H1 (cell line): ENCODE measurements at regions not wholly inside any gene's neighbourhood (a gene's known extent, or its start where the extent isn't known, plus 50 kb on each side); places are given as distances from the start of the nearest gene placed in this dataset.

Experiments
- CTCF ChIA-PET: fragments of 300-600 bp; sonication (Branson Sonifier 250); formaldehyde crosslinking; loops from one replicate; lab custom pipeline; 2021; ENCODE audit not compliant: partially characterized antibody; lab: Charles Lee
- POLR2A ChIA-PET: fragments of 300-600 bp; sonication (Branson Sonifier 250); formaldehyde crosslinking; loops from one replicate; lab custom pipeline; 2021; ENCODE audit warnings: inconsistent platforms; ENCODE audit not compliant: partially characterized antibody; lab: Charles Lee
- DNase-seq, 2 experiments: peaks; one replicate each; pipeline versions ENCODE4 v3.0.0 to v3.0.0-alpha.2; 2010 to 2022; ENCODE audit warnings: low spot score in 2 of 2, low read depth in 1 of 2, mixed read lengths in 1 of 2
- FAIRE-seq: peaks from 2 replicates; lab custom pipeline; 2011; peaks lifted over from hg19 to GRCh38; lab: Jason Lieb, UNC
- H2AFZ ChIP-seq: 2 replicates; pipeline ENCODE4 v1.8.1; 2012; ENCODE audit warnings: low read length, inconsistent platforms
- H2AK5ac ChIP-seq: 2 replicates; pipeline ENCODE4 v1.6.1; 2013; ENCODE audit warnings: low read depth, low read length
- H2BK120ac ChIP-seq: replicated peaks from 2 replicates; pipeline ENCODE3; 2013; ENCODE audit warnings: low read depth, low read length, inconsistent platforms
- H2BK12ac ChIP-seq: 2 replicates; pipeline ENCODE4 v1.6.1; 2013; ENCODE audit warnings: low read depth, low read length
- H2BK15ac ChIP-seq: 2 replicates; pipeline ENCODE4 v1.6.1; 2013; ENCODE audit warnings: low read length
- H2BK20ac ChIP-seq: 2 replicates; pipeline ENCODE4 v1.6.1; 2013; ENCODE audit warnings: low read length
- H2BK5ac ChIP-seq: 2 replicates; pipeline ENCODE4 v1.6.1; 2013; ENCODE audit warnings: low read depth, low read length
- H3K14ac ChIP-seq: 2 replicates; pipeline ENCODE4 v1.6.1; 2013; ENCODE audit warnings: inconsistent platforms; ENCODE audit not compliant: insufficient read length
- H3K18ac ChIP-seq: 2 replicates; pipeline ENCODE4 v1.6.1; 2013; ENCODE audit warnings: low read length; ENCODE audit errors: extremely low read depth
- H3K23ac ChIP-seq: 2 replicates; pipeline ENCODE4 v1.6.1; 2013; ENCODE audit warnings: inconsistent platforms; ENCODE audit not compliant: insufficient read length
- H3K23me2 ChIP-seq: 2 replicates; pipeline ENCODE4 v1.6.1; 2013; ENCODE audit warnings: low read depth, low read length
- H3K27ac ChIP-seq: 2 replicates; pipeline ENCODE4 v1.6.1; 2011; ENCODE audit warnings: low read depth, low read length, inconsistent platforms
- H3K27me3 ChIP-seq, 4 experiments: replicated peaks in 1 of 4; 1 replicate in 1 of 4; 2 replicates in 3 of 4; pipeline versions ENCODE4 v1.6.1 to v1.8.1; 2011 to 2013; ENCODE audit warnings: low read length in 3 of 4, mild to moderate bottlenecking in 3 of 4, inconsistent platforms in 2 of 4, mixed read lengths in 2 of 4, moderate library complexity in 1 of 4; ENCODE audit not compliant: control insufficient read depth in 3 of 4, insufficient read depth in 3 of 4; ENCODE audit errors: extremely low read depth in 1 of 4
- H3K36me3 ChIP-seq, 4 experiments: 2 replicates each; pipeline versions ENCODE4 v1.6.1 to v1.8.1; 2011 to 2013; ENCODE audit warnings: mild to moderate bottlenecking in 4 of 4, low read length in 3 of 4, moderate library complexity in 2 of 4, control low read depth in 1 of 4, inconsistent platforms in 1 of 4; ENCODE audit not compliant: insufficient read depth in 4 of 4, control insufficient read depth in 2 of 4
- H3K4ac ChIP-seq: replicated peaks from 2 replicates; pipeline ENCODE3; 2013; ENCODE audit warnings: low read length, low read depth, mixed read lengths, inconsistent platforms; ENCODE audit not compliant: insufficient read length
- H3K4me1 ChIP-seq, 4 experiments: replicated peaks in 1 of 4; 1 replicate in 1 of 4; 2 replicates in 3 of 4; pipeline versions ENCODE4 v1.6.1 to v1.8.1; 2011 to 2013; ENCODE audit warnings: low read length in 3 of 4, inconsistent platforms in 2 of 4, mixed read lengths in 1 of 4; ENCODE audit not compliant: insufficient read depth in 4 of 4, control insufficient read depth in 3 of 4
- H3K4me2 ChIP-seq, 2 experiments: 2 replicates each; pipeline versions ENCODE4 v1.6.1 to v1.8.1; 2011 to 2013; ENCODE audit warnings: low read depth in 2 of 2, low read length in 2 of 2, control low read depth in 1 of 2, inconsistent platforms in 1 of 2, mild to moderate bottlenecking in 1 of 2; ENCODE audit not compliant: insufficient read depth in 1 of 2
- H3K4me3 ChIP-seq, 4 experiments: fragments of 200-600, 300-600 bp in 1 of 4; sonication (generic), shearing (Covaris generic), sonication (Bioruptor Twin) in 1 of 4; 2 replicates each; pipeline versions ENCODE4 v1.5.1 to v1.8.1; 2011 to 2016; ENCODE audit warnings: low read length in 4 of 4, low read depth in 3 of 4, control low read depth in 2 of 4, inconsistent platforms in 2 of 4, mild to moderate bottlenecking in 2 of 4, mixed read lengths in 1 of 4, moderate library complexity in 1 of 4; ENCODE audit not compliant: insufficient read depth in 2 of 4; ENCODE audit errors: extremely low read depth in 1 of 4
- H3K56ac ChIP-seq: replicated peaks from 2 replicates; pipeline ENCODE3; 2013; ENCODE audit warnings: low read depth, mild to moderate bottlenecking, mixed read lengths, low read length, inconsistent platforms; ENCODE audit not compliant: insufficient read length
- H3K79me1 ChIP-seq: 2 replicates; pipeline ENCODE4 v1.6.1; 2013; ENCODE audit warnings: low read depth, low read length, control low read depth
- H3K79me2 ChIP-seq, 2 experiments: 2 replicates each; pipeline versions ENCODE4 v1.6.1 to v1.8.1; 2012 to 2013; ENCODE audit warnings: low read length in 2 of 2, mild to moderate bottlenecking in 2 of 2, inconsistent platforms in 1 of 2; ENCODE audit not compliant: insufficient read depth in 2 of 2, control insufficient read depth in 1 of 2
- H3K9ac ChIP-seq, 4 experiments: replicated peaks in 1 of 4; 1 replicate in 1 of 4; 2 replicates in 3 of 4; pipeline versions ENCODE4 v1.6.1 to v1.8.1; 2011 to 2013; ENCODE audit warnings: low read depth in 3 of 4, low read length in 3 of 4, control low read depth in 2 of 4, mild to moderate bottlenecking in 2 of 4, moderate library complexity in 2 of 4, inconsistent platforms in 1 of 4; ENCODE audit errors: extremely low read depth in 1 of 4
- H3K9me3 ChIP-seq, 2 experiments: 2 replicates each; pipeline versions ENCODE4 v1.6.1 to v1.8.1; 2012 to 2013; ENCODE audit warnings: mild to moderate bottlenecking in 2 of 2, moderate library complexity in 2 of 2, control low read depth in 1 of 2, inconsistent platforms in 1 of 2, low read depth in 1 of 2, low read length in 1 of 2, mixed read lengths in 1 of 2; ENCODE audit not compliant: insufficient read depth in 2 of 2
- H4K20me1 ChIP-seq, 2 experiments: replicated peaks in 1 of 2; 2 replicates each; pipeline versions ENCODE3 to v1.8.1; 2011 to 2013; ENCODE audit warnings: inconsistent platforms in 2 of 2, low read length in 2 of 2, mild to moderate bottlenecking in 1 of 2; ENCODE audit not compliant: insufficient read depth in 2 of 2, control insufficient read depth in 1 of 2
- H4K5ac ChIP-seq: 2 replicates; pipeline ENCODE4 v1.6.1; 2013; ENCODE audit warnings: low read length, low read depth, mixed read lengths, inconsistent platforms; ENCODE audit not compliant: insufficient read length
- H4K8ac ChIP-seq: 2 replicates; pipeline ENCODE4 v1.8.0; 2013; ENCODE audit warnings: mild to moderate bottlenecking, moderate library complexity, low read length, inconsistent platforms; ENCODE audit not compliant: insufficient read depth; ENCODE audit errors: extremely low read depth
- H4K91ac ChIP-seq: replicated peaks from 2 replicates; pipeline ENCODE3; 2013; ENCODE audit warnings: low read length, mixed read lengths, inconsistent platforms; ENCODE audit not compliant: insufficient read length
- CBX5 ChIP-seq: fragments of 300-800, 300-1000 bp; sonication (generic); IDR thresholded peaks from 2 replicates; pipeline ENCODE4 v1.7.1; 2016; ENCODE audit warnings: antibody characterized with exemption, low read length, low read depth
- EZH2 ChIP-seq: fragments of 200-600 bp; sonication (generic); IDR thresholded peaks from 2 replicates; pipeline ENCODE4 v1.7.1; 2012; ENCODE audit warnings: low read depth, mild to moderate bottlenecking, moderate library complexity, low read length, inconsistent platforms; ENCODE audit not compliant: severe bottlenecking
- KDM4A ChIP-seq: IDR thresholded peaks from one replicate; pipeline ENCODE4 v1.7.1; 2012; ENCODE audit warnings: low read depth, mild to moderate bottlenecking, moderate library complexity, low read length, inconsistent platforms; ENCODE audit not compliant: severe bottlenecking
- NRF1 ChIP-seq: IDR thresholded peaks from 2 replicates; pipeline ENCODE4 v1.6.1; 2011; ENCODE audit warnings: mild to moderate bottlenecking, low read depth, low read length, improper control_type of control experiment
- POLR2A ChIP-seq, 2 experiments: IDR thresholded peaks; 1 replicate in 1 of 2; 2 replicates in 1 of 2; pipeline ENCODE4 v1.6.1; 2011; ENCODE audit warnings: low read depth in 2 of 2, low read length in 2 of 2, mild to moderate bottlenecking in 2 of 2; ENCODE audit errors: control extremely low read depth in 1 of 2
- RBBP5 ChIP-seq: IDR thresholded peaks from 2 replicates; pipeline ENCODE4 v1.7.1; 2012; ENCODE audit warnings: low read depth, mild to moderate bottlenecking, inconsistent platforms, low read length, moderate library complexity, borderline replicate concordance
- SAP30 ChIP-seq: fragments of 300-600 bp; sonication (generic); IDR thresholded peaks from 2 replicates; pipeline ENCODE4 v1.7.1; 2012; ENCODE audit warnings: low read length, moderate library complexity, mild to moderate bottlenecking, inconsistent platforms; ENCODE audit not compliant: insufficient read depth, insufficient replicate concordance
- TCF12 ChIP-seq: IDR thresholded peaks from 2 replicates; pipeline ENCODE4 v1.6.1; 2011; ENCODE audit warnings: low read depth, mild to moderate bottlenecking, low read length
- TEAD4 ChIP-seq: IDR thresholded peaks from 2 replicates; pipeline ENCODE4 v1.6.1; 2012; ENCODE audit warnings: low read depth, low read length, inconsistent platforms, mixed read lengths
- ZNF274 ChIP-seq: IDR thresholded peaks from 2 replicates; pipeline ENCODE4 v1.7.0; 2012; ENCODE audit warnings: low read length, borderline replicate concordance; ENCODE audit errors: extremely low read depth
- WGBS, 2 experiments: shearing (Covaris generic) in 1 of 2; methylation state at CpG; one replicate each; pipeline versions ENCODE4 v1.1.6 to v1.1.7; 2013 to 2015; ENCODE audit warnings: low lambda C conversion rate in 2 of 2, mixed read lengths in 2 of 2, inconsistent platforms in 1 of 2, low coverage in 1 of 2, missing lambda C conversion rate in 1 of 2; ENCODE audit not compliant: insufficient replicate concordance in 2 of 2, insufficient coverage in 1 of 2, insufficient read length in 1 of 2; ENCODE audit errors: extremely low coverage in 1 of 2, missing lambda C conversion rate in 1 of 2; 5-methylcytosine and 5-hydroxymethylcytosine counted together
- TF ChIP-seq, protein P1 (sequence below): IDR thresholded peaks from 2 replicates; pipeline ENCODE4 v1.6.1; 2012; ENCODE audit warnings: low read length, inconsistent platforms
- TF ChIP-seq, protein P2 (sequence below): IDR thresholded peaks from 2 replicates; pipeline ENCODE4 v1.6.1; 2011; ENCODE audit warnings: low read length, improper control_type of control experiment

DNA sequence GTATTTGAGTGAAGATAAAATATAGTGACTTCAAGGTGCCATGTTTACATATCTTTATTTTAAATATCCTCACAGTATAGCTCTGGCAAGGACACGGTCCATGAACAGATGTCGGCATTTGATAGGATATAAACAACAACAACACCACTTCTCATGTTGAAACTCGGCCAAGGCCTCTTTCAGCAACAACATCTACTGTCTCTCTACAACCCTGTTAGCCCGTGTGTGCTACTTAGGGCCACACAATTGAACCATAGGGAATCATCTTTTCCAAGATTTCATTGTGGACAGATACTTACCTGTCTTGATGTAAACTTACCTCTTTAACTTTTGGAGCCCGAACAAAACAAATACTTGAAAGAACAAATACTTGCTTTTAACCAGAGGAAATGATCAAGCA, 168.7 kb upstream of the SSTR1 start:
- Histone ChIP-seq H3K9me3 (no peaks in the 10 kb centered on the region), H3K4me2 (no peak overlapping the region), H3K4me3 (no peak overlapping the region), H2BK120ac (no peak overlapping the region), H2BK15ac (no peak overlapping the region), H4K20me1 (no peaks in the 10 kb centered on the region), H3K23ac (no peak overlapping the region), H3K79me1 (no peaks in the 10 kb centered on the region), H3K79me2 (no peaks in the 10 kb centered on the region), H3K27me3 (no peaks in the 10 kb centered on the region), H3K18ac (no peak overlapping the region), H3K27ac (no peak overlapping the region), H2BK12ac (no peak overlapping the region), H4K91ac (no peak overlapping the region), H2BK20ac (no peak overlapping the region), H3K56ac (no peak overlapping the region), H4K8ac (no peak overlapping the region), H2AFZ (no peak overlapping the region), H2BK5ac (no peak overlapping the region), H2AK5ac (no peak overlapping the region), H3K9ac (no peak overlapping the region), H3K23me2 (no peaks in the 10 kb centered on the region), H3K36me3 (no peaks in the 10 kb centered on the region), H4K5ac (no peak overlapping the region), H3K4ac (no peak overlapping the region), H3K14ac (no peak overlapping the region), H3K4me1 (peaks cover 0 to 3% (median 0%) of the 10 kb centered on the region in 4 experiments; a peak in 1 of 7 replicates)
- WGBS, 2 experiments, result 93% methylated on average over 5 of the region's 5 CpGs; no CpG with 5 or more reads in 1 of the 2 experiments
- ChIA-PET POLR2A (interaction anchor here (0.8 kb wide), 1 partner anchor 9 kb away, joined by 3 read pairs; no protein-coding TSS in a partner anchor), CTCF (interaction anchor here (1.1 to 1.3 kb wide), 2 partner anchors 53 kb away, joined by 4 read pairs; no protein-coding TSS in a partner anchor)
- DNase-seq, result no peak
- no peak for FAIRE-seq
- TF ChIP-seq TCF12, result no peak
- TF ChIP-seq POLR2A (IDR thresholded peaks at IDR 0.05; ENCODE audit: control extremely low read depth in 1 of 2, low read depth in 2 of 2, low read length in 2 of 2), result no peak
- TF ChIP-seq CBX5, result no peak
- TF ChIP-seq KDM4A, result no peak
- TF ChIP-seq SAP30, result no peak
- no peak for TF ChIP-seq TEAD4
- TF ChIP-seq ZNF274, result no peak
- TF ChIP-seq, protein P1, sequence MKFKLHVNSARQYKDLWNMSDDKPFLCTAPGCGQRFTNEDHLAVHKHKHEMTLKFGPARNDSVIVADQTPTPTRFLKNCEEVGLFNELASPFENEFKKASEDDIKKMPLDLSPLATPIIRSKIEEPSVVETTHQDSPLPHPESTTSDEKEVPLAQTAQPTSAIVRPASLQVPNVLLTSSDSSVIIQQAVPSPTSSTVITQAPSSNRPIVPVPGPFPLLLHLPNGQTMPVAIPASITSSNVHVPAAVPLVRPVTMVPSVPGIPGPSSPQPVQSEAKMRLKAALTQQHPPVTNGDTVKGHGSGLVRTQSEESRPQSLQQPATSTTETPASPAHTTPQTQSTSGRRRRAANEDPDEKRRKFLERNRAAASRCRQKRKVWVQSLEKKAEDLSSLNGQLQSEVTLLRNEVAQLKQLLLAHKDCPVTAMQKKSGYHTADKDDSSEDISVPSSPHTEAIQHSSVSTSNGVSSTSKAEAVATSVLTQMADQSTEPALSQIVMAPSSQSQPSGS, result no peak
- no peak for TF ChIP-seq EZH2
- TF ChIP-seq, protein P2, sequence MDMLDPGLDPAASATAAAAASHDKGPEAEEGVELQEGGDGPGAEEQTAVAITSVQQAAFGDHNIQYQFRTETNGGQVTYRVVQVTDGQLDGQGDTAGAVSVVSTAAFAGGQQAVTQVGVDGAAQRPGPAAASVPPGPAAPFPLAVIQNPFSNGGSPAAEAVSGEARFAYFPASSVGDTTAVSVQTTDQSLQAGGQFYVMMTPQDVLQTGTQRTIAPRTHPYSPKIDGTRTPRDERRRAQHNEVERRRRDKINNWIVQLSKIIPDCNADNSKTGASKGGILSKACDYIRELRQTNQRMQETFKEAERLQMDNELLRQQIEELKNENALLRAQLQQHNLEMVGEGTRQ, result no peak
- no peak for TF ChIP-seq RBBP5
- TF ChIP-seq NRF1, result no peak
